Vagina (tissue), 2 donors: ENCODE measurements at regions not wholly inside any gene's neighbourhood (a gene's known extent, or its start where the extent isn't known, plus 50 kb on each side); places are given as distances from the start of the nearest gene placed in this dataset.

Experiments used
- CTCF ChIP-seq, 3 experiments: fragments of 450-650 bp in 2 of 3; fragments of 200-600 bp in 1 of 3; sonication (generic) in 1 of 3; IDR thresholded peaks; one replicate each; pipeline ENCODE4 v1.5.1; 2017 to 2019; ENCODE audit warnings: antibody characterized with exemption in 3 of 3, mild to moderate bottlenecking in 2 of 3, moderate library complexity in 2 of 3
- POLR2AphosphoS5 ChIP-seq, 2 donors: sonication (generic); formaldehyde crosslinking; IDR thresholded peaks; one replicate each; pipeline ENCODE4 v1.9.0; 2017; ENCODE audit warnings: antibody characterized with exemption in 2 of 2, mild to moderate bottlenecking in 2 of 2, low read depth in 1 of 2; ENCODE audit not compliant: insufficient read depth in 1 of 2

GRCh38 chr9:24844217-24844616, 298.5 kb upstream of the IZUMO3 start:
- TF ChIP-seq CTCF (IDR thresholded peaks at IDR 0.05) (no peak), POLR2AphosphoS5 (IDR thresholded peaks at IDR 0.05; ENCODE audit: insufficient read depth in 1 of 2, low read depth in 1 of 2) (no peak)
